Panc1 (cell line): ENCODE measurements at regions not wholly inside any gene's neighbourhood (a gene's known extent, or its start where the extent isn't known, plus 50 kb on each side); places are given as distances from the start of the nearest gene placed in this dataset.

Source experiments
- ATAC-seq: fragments of 200-7000 bp; cut with Tn5 transposase; 2 replicates; pipeline ENCODE4 v1.9.1; 2020; ENCODE audit warnings: mild to moderate bottlenecking, moderate library complexity
- BruUV-seq: library from RNA; stranded (reverse); fragments of 400-500 nt; replicated peaks from 2 replicates; lab custom pipeline; 2021; lab: Mats Ljungman, UMichigan
- CTCF ChIA-PET: fragments of 300-600 bp; sonication (Branson Sonifier 250); formaldehyde crosslinking; loops from one replicate; lab custom pipeline; 2022; ENCODE audit warnings: antibody characterized with exemption; lab: Charles Lee
- POLR2A ChIA-PET: fragments of 300-600 bp; sonication (Branson Sonifier 250); formaldehyde crosslinking; loops from one replicate; lab custom pipeline; 2022; ENCODE audit warnings: antibody characterized with exemption; lab: Charles Lee
- DNase-seq: peaks from one replicate; pipeline ENCODE4 v3.0.0-alpha.2; 2010; ENCODE audit warnings: low read depth, low spot score
- H3K27ac ChIP-seq: 2 replicates; pipeline ENCODE4 v1.5.1; 2011; ENCODE audit warnings: mild to moderate bottlenecking, low read length, inconsistent platforms
- H3K27me3 ChIP-seq: fragments of 200-500 bp; sonication (Bioruptor generic); 2 replicates; pipeline ENCODE4 v1.6.0; 2014; ENCODE audit warnings: low read length, inconsistent platforms; ENCODE audit not compliant: control insufficient read depth, insufficient read depth
- H3K36me3 ChIP-seq: fragments of 200-500 bp; sonication (Bioruptor generic); 2 replicates; pipeline ENCODE4 v1.5.1; 2014; ENCODE audit warnings: inconsistent platforms, mild to moderate bottlenecking, low read length, moderate library complexity; ENCODE audit not compliant: control insufficient read depth, insufficient read depth
- H3K4me1 ChIP-seq: 2 replicates; pipeline ENCODE4 v1.5.1; 2011; ENCODE audit warnings: inconsistent platforms, mild to moderate bottlenecking, low read length, moderate library complexity; ENCODE audit not compliant: control insufficient read depth, insufficient read depth
- H3K4me3 ChIP-seq, 2 experiments: 2 replicates each; pipeline ENCODE4 v1.5.1; 2011 to 2012; ENCODE audit warnings: low read depth in 2 of 2, low read length in 2 of 2, mild to moderate bottlenecking in 2 of 2, inconsistent platforms in 1 of 2, moderate library complexity in 1 of 2
- H3K9me3 ChIP-seq: fragments of 200-500 bp; sonication (Bioruptor generic); 2 replicates; pipeline ENCODE4 v1.5.1; 2014; ENCODE audit warnings: low read depth, mild to moderate bottlenecking, inconsistent platforms, low read length, moderate library complexity; ENCODE audit not compliant: control insufficient read depth, insufficient read depth
- CTCF ChIP-seq: fragments of 450-650 bp; IDR thresholded peaks from 2 replicates; pipeline ENCODE4 v1.5.1; 2017; ENCODE audit warnings: mild to moderate bottlenecking
- POLR2AphosphoS5 ChIP-seq: IDR thresholded peaks from 2 replicates; pipeline ENCODE4 v1.6.1; 2012; ENCODE audit warnings: mild to moderate bottlenecking, low read depth, low read length, moderate library complexity
- REST ChIP-seq, 2 experiments: IDR thresholded peaks; 2 replicates each; pipeline ENCODE4 v1.6.1; 2011 to 2012; ENCODE audit warnings: low read depth in 2 of 2, control low read depth in 1 of 2, low read length in 1 of 2, mild to moderate bottlenecking in 1 of 2, moderate library complexity in 1 of 2; ENCODE audit not compliant: insufficient read depth in 1 of 2
- SIN3A ChIP-seq: IDR thresholded peaks from 2 replicates; pipeline ENCODE4 v1.6.1; 2012; ENCODE audit warnings: low read depth, mild to moderate bottlenecking, low read length, moderate library complexity, borderline replicate concordance; ENCODE audit not compliant: insufficient read depth
- TCF7L2 ChIP-seq: IDR thresholded peaks from 2 replicates; pipeline ENCODE4 v1.6.1; 2011; ENCODE audit warnings: mild to moderate bottlenecking, low read depth, low read length, inconsistent platforms
- in situ Hi-C: cut with HindIII; loops from 2 replicates; pipeline ENCODE4 v1.10.0; 2016; ENCODE audit warnings: low sequenced_read_pairs, low pct_unique_long_range_greater_than_20kb
- intact Hi-C: fragments of 100-400 bp; cut with micrococcal nuclease; formaldehyde crosslinking; loops from one replicate; pipeline ENCODE4 v1.10.0; 2022; ENCODE audit not compliant: unreplicated experiment

- TF ChIP-seq TCF7L2 (no peak), CTCF (no peak), SIN3A (no peak), REST (IDR thresholded peaks at IDR 0.05; ENCODE audit: insufficient read depth in 1 of 2, low read depth in 2 of 2, low read length in 1 of 2) (no peak), POLR2AphosphoS5 (no peak)
- DNase-seq (no peak), ATAC-seq (no peak)
- Histone ChIP-seq H3K27ac (no peak overlapping the region), H3K4me1 (no peaks in the 10 kb centered on the region), H3K4me3 (no peak overlapping the region), H3K27me3 (no peaks in the 10 kb centered on the region; the same call in 1 of the 2 replicates), H3K36me3 (no peaks in the 10 kb centered on the region), H3K9me3 (no peaks in the 10 kb centered on the region)
- intact Hi-C loops (no loop called here), in situ Hi-C loops (no loop called here)
- ChIA-PET POLR2A (no interaction called here), CTCF (no interaction called here)
- BruUV-seq, result no TSS peak
These were observed 62.1 kb downstream of the ERICH4 start for GRCh38 chr19:41505105-41505504.

GRCh38 chr19:41510484-41510883 lies 65.5 kb upstream of the CEACAM21 start:
- Histone ChIP-seq H3K27me3 (peaks cover 9% of the 10 kb centered on the region), H3K9me3 (no peaks in the 10 kb centered on the region), H3K36me3 (no peaks in the 10 kb centered on the region), H3K27ac (no peak overlapping the region), H3K4me3 (no peak overlapping the region), H3K4me1 (no peaks in the 10 kb centered on the region)
- intact Hi-C loops (no loop called here), in situ Hi-C loops (no loop called here)
- no peak for DNase-seq
- ChIA-PET POLR2A (no interaction called here), CTCF (no interaction called here)
- ATAC-seq, result no peak
- BruUV-seq, result no TSS peak
- TF ChIP-seq SIN3A (no peak), POLR2AphosphoS5 (no peak), TCF7L2 (no peak)

GRCh38 chr19:41511628-41512027 lies 64.3 kb upstream of the CEACAM21 start:
- H3K27ac ChIP-seq, result no peak overlapping the region
- intact Hi-C loops, result no loop called here
- no peaks in the 10 kb centered on the region for H3K36me3 ChIP-seq
- POLR2A ChIA-PET, result no interaction called here
- BruUV-seq, result no TSS peak
- H3K27me3 ChIP-seq, result peaks cover 9% of the 10 kb centered on the region
- no peak for TF ChIP-seq SIN3A
- no peak for TF ChIP-seq TCF7L2
- no peak for TF ChIP-seq CTCF
- TF ChIP-seq POLR2AphosphoS5, result no peak
- no peak for TF ChIP-seq REST (IDR thresholded peaks at IDR 0.05; ENCODE audit: insufficient read depth in 1 of 2, low read depth in 2 of 2, low read length in 1 of 2)
- no peak overlapping the region for H3K4me3 ChIP-seq
- CTCF ChIA-PET, result no interaction called here
- DNase-seq, result no peak
- no peaks in the 10 kb centered on the region for H3K4me1 ChIP-seq
- in situ Hi-C loops, result no loop called here
- no peak for ATAC-seq
- no peaks in the 10 kb centered on the region for H3K9me3 ChIP-seq
